DND-41 (cell line): ENCODE measurements at regions not wholly inside any gene's neighbourhood (a gene's known extent, or its start where the extent isn't known, plus 50 kb on each side); places are given as distances from the start of the nearest gene placed in this dataset.

Experiments used
- ATAC-seq: fragments of 200-7000 bp; cut with Tn5 transposase; 3 replicates; pipeline ENCODE4 v1.9.1; 2021; ENCODE audit warnings: low read depth; ENCODE audit not compliant: insufficient read depth
- DNase-seq: peaks from one replicate; pipeline ENCODE4 v3.0.0-alpha.2; 2020
- H2AFZ ChIP-seq: 2 replicates; pipeline ENCODE4 v1.6.0; 2012; ENCODE audit warnings: low read depth, low read length
- H3K27ac ChIP-seq: 2 replicates; pipeline ENCODE4 v1.5.1; 2012; ENCODE audit warnings: low read length, inconsistent platforms
- H3K27me3 ChIP-seq: fragments of 200-600 bp; sonication (generic); 2 replicates; pipeline ENCODE4 v1.6.0; 2012; ENCODE audit warnings: low read length, mild to moderate bottlenecking, inconsistent platforms; ENCODE audit not compliant: insufficient read depth, poor library complexity
- H3K36me3 ChIP-seq: 2 replicates; pipeline ENCODE4 v1.5.1; 2012; ENCODE audit warnings: low read length, inconsistent platforms; ENCODE audit not compliant: insufficient read depth
- H3K4me1 ChIP-seq: 2 replicates; pipeline ENCODE4 v1.5.1; 2012; ENCODE audit warnings: mild to moderate bottlenecking, low read length; ENCODE audit not compliant: insufficient read depth
- H3K4me2 ChIP-seq: 2 replicates; pipeline ENCODE4 v1.6.0; 2012; ENCODE audit warnings: mild to moderate bottlenecking, moderate library complexity, low read length, inconsistent platforms; ENCODE audit not compliant: insufficient read depth
- H3K4me3 ChIP-seq, 2 experiments: fragments of 200-600 bp in 1 of 2; shearing (Covaris generic) in 1 of 2; 2 replicates each; pipeline ENCODE4 v1.5.1; 2012 to 2016; ENCODE audit warnings: inconsistent platforms in 2 of 2, low read length in 2 of 2, mild to moderate bottlenecking in 2 of 2, low read depth in 1 of 2, moderate library complexity in 1 of 2
- H3K79me2 ChIP-seq: 2 replicates; pipeline ENCODE4 v1.6.0; 2012; ENCODE audit warnings: low read length, inconsistent platforms; ENCODE audit not compliant: insufficient read depth
- H3K9ac ChIP-seq: 2 replicates; pipeline ENCODE4 v1.6.0; 2012; ENCODE audit warnings: low read depth, mild to moderate bottlenecking, inconsistent platforms, low read length, moderate library complexity
- H3K9me3 ChIP-seq: 2 replicates; pipeline ENCODE4 v1.5.1; 2012; ENCODE audit warnings: low read length, moderate library complexity, mild to moderate bottlenecking, inconsistent platforms; ENCODE audit not compliant: insufficient read depth, severe bottlenecking
- H4K20me1 ChIP-seq: 2 replicates; pipeline ENCODE4 v1.6.0; 2012; ENCODE audit warnings: low read length; ENCODE audit not compliant: insufficient read depth
- CTCF ChIP-seq: IDR thresholded peaks from 2 replicates; pipeline ENCODE4 v1.5.1; 2012; ENCODE audit warnings: borderline replicate concordance, low read length, moderate library complexity, mild to moderate bottlenecking; ENCODE audit not compliant: poor library complexity, severe bottlenecking; ENCODE audit errors: extremely low read depth
- EZH2 ChIP-seq: IDR thresholded peaks from 3 replicates; pipeline ENCODE4 v1.6.1; 2012; ENCODE audit warnings: borderline replicate concordance, low read depth, mild to moderate bottlenecking, moderate library complexity, low read length, inconsistent platforms; ENCODE audit not compliant: severe bottlenecking

- no peak overlapping the region for H2AFZ ChIP-seq
Measured at GRCh38 chr3:1551741-1552140, 458.9 kb downstream of the CNTN6 start.

GRCh38 chr3:1552831-1553230 lies 460.0 kb downstream of the CNTN6 start:
- DNase-seq (no peak), ATAC-seq (no peak)
- Histone ChIP-seq H3K9ac (no peak overlapping the region), H3K27ac (no peak overlapping the region), H3K9me3 (no peaks in the 10 kb centered on the region), H3K79me2 (no peaks in the 10 kb centered on the region), H3K4me1 (no peaks in the 10 kb centered on the region), H3K27me3 (no peaks in the 10 kb centered on the region), H3K4me3 (no peak overlapping the region), H3K36me3 (no peaks in the 10 kb centered on the region), H4K20me1 (no peaks in the 10 kb centered on the region), H2AFZ (no peak overlapping the region), H3K4me2 (no peak overlapping the region)
- TF ChIP-seq CTCF (no peak), EZH2 (no peak)

More at GRCh38 chr3:1551741-1552140, 458.9 kb downstream of the CNTN6 start:
- H3K9ac ChIP-seq: no peak overlapping the region
- no peaks in the 10 kb centered on the region for H3K36me3 ChIP-seq
- H3K27ac ChIP-seq: no peak overlapping the region
- DNase-seq (no peak), ATAC-seq (no peak)
- H3K4me1 ChIP-seq: no peaks in the 10 kb centered on the region
- no peak for TF ChIP-seq CTCF
- TF ChIP-seq EZH2: no peak
- no peaks in the 10 kb centered on the region for H4K20me1 ChIP-seq
- no peak overlapping the region for H3K4me2 ChIP-seq
- no peaks in the 10 kb centered on the region for H3K9me3 ChIP-seq
- no peaks in the 10 kb centered on the region for H3K79me2 ChIP-seq
- no peaks in the 10 kb centered on the region for H3K27me3 ChIP-seq
- H3K4me3 ChIP-seq: no peak overlapping the region

- no peak for TF ChIP-seq CTCF
- no peak for TF ChIP-seq EZH2
Measured at GRCh38 chr3:1561427-1561826, 468.6 kb downstream of the CNTN6 start.

GRCh38 chr3:1571736-1572135 lies 478.9 kb downstream of the CNTN6 start:
- Histone ChIP-seq H3K9ac (no peak overlapping the region), H3K4me3 (no peak overlapping the region), H3K9me3 (no peaks in the 10 kb centered on the region), H3K36me3 (no peaks in the 10 kb centered on the region), H3K4me2 (no peak overlapping the region), H3K79me2 (no peaks in the 10 kb centered on the region), H3K27me3 (no peaks in the 10 kb centered on the region), H2AFZ (no peak overlapping the region), H4K20me1 (no peaks in the 10 kb centered on the region), H3K4me1 (no peaks in the 10 kb centered on the region), H3K27ac (no peak overlapping the region)
- ATAC-seq (no peak), DNase-seq (no peak)
- no peak for TF ChIP-seq EZH2
- TF ChIP-seq CTCF: no peak

More at GRCh38 chr3:1561427-1561826, 468.6 kb downstream of the CNTN6 start:
- no peak overlapping the region for H3K4me2 ChIP-seq
- no peaks in the 10 kb centered on the region for H3K27me3 ChIP-seq
- no peaks in the 10 kb centered on the region for H3K9me3 ChIP-seq
- H3K4me1 ChIP-seq: no peaks in the 10 kb centered on the region
- no peak overlapping the region for H3K4me3 ChIP-seq
- no peaks in the 10 kb centered on the region for H3K79me2 ChIP-seq
- no peaks in the 10 kb centered on the region for H4K20me1 ChIP-seq
- ATAC-seq: no peak
- no peak for DNase-seq
- no peak overlapping the region for H3K27ac ChIP-seq
- H3K36me3 ChIP-seq: no peaks in the 10 kb centered on the region
- H3K9ac ChIP-seq: no peak overlapping the region
- no peak overlapping the region for H2AFZ ChIP-seq
